OCI-LY7 (cell line): ENCODE measurements at regions not wholly inside any gene's neighbourhood (a gene's known extent, or its start where the extent isn't known, plus 50 kb on each side); places are given as distances from the start of the nearest gene placed in this dataset.

Experiments used
- BruUV-seq: library from RNA; stranded (reverse); fragments of 400-500 nt; replicated peaks from 2 replicates; lab custom pipeline; 2021; lab: Mats Ljungman, UMichigan
- CTCF ChIA-PET: fragments of 300-600 bp; sonication (Branson Sonifier 250); formaldehyde crosslinking; loops from one replicate; lab custom pipeline; 2022; ENCODE audit warnings: antibody characterized with exemption; ENCODE audit not compliant: unreplicated experiment; lab: Charles Lee
- POLR2A ChIA-PET: fragments of 300-600 bp; sonication (Branson Sonifier 250); formaldehyde crosslinking; loops from one replicate; lab custom pipeline; 2022; ENCODE audit warnings: antibody characterized with exemption; lab: Charles Lee
- DNase-seq: peaks from one replicate; pipeline ENCODE4 v3.0.0-alpha.2; 2015; ENCODE audit warnings: low spot score
- H2AFZ ChIP-seq: fragments of 200-600 bp; sonication (generic), shearing (Covaris generic); 2 replicates; pipeline ENCODE4 v1.6.1; 2014; ENCODE audit warnings: mild to moderate bottlenecking, antibody characterized with exemption, low read length, moderate library complexity
- H3K27ac ChIP-seq: fragments of 200-600 bp; sonication (generic); 2 replicates; pipeline ENCODE4 v1.5.1; 2014; ENCODE audit warnings: mixed run types, low read depth, mild to moderate bottlenecking, moderate library complexity, low read length, inconsistent platforms; ENCODE audit not compliant: poor library complexity, severe bottlenecking
- H3K36me3 ChIP-seq: fragments of 200-600 bp; sonication (generic); 2 replicates; pipeline ENCODE4 v1.6.1; 2014; ENCODE audit warnings: mild to moderate bottlenecking, antibody characterized with exemption, low read length, moderate library complexity, mixed read lengths; ENCODE audit not compliant: insufficient read depth
- H3K4me1 ChIP-seq: fragments of 200-600 bp; sonication (generic); 2 replicates; pipeline ENCODE4 v1.5.1; 2014; ENCODE audit warnings: mild to moderate bottlenecking, low read length; ENCODE audit not compliant: insufficient read depth, poor library complexity, severe bottlenecking
- H3K4me2 ChIP-seq: fragments of 200-600 bp; sonication (generic); 2 replicates; pipeline ENCODE4 v1.6.1; 2014; ENCODE audit warnings: mild to moderate bottlenecking, low read length
- H3K4me3 ChIP-seq: fragments of 200-600 bp; sonication (generic); 2 replicates; pipeline ENCODE4 v1.5.1; 2014; ENCODE audit warnings: mild to moderate bottlenecking, low read depth, low read length; ENCODE audit not compliant: poor library complexity, severe bottlenecking
- H3K79me2 ChIP-seq: fragments of 200-600 bp; sonication (generic); 2 replicates; pipeline ENCODE4 v1.6.1; 2016; ENCODE audit warnings: low read depth, mild to moderate bottlenecking, low read length, moderate library complexity, mixed read lengths; ENCODE audit not compliant: insufficient read depth
- H3K9me2 ChIP-seq: fragments of 200-600 bp; sonication (generic); 2 replicates; pipeline ENCODE4 v1.6.1; 2016; ENCODE audit warnings: mild to moderate bottlenecking, low read length, mixed read lengths; ENCODE audit not compliant: insufficient read depth
- H3K9me3 ChIP-seq: fragments of 200-600 bp; sonication (generic); 2 replicates; pipeline ENCODE4 v1.6.1; 2014; ENCODE audit warnings: mild to moderate bottlenecking, mixed run types, low read length, mixed read lengths
- H4K20me1 ChIP-seq: fragments of 200-600 bp; sonication (generic); 2 replicates; pipeline ENCODE4 v1.6.1; 2014; ENCODE audit warnings: mild to moderate bottlenecking, antibody characterized with exemption, low read length, moderate library complexity, mixed read lengths; ENCODE audit not compliant: insufficient read depth
- CTCF ChIP-seq: fragments of 200-600 bp; sonication (generic); conservative IDR thresholded peaks from 2 replicates; pipeline ENCODE4 v1.5.1; 2014; ENCODE audit warnings: mild to moderate bottlenecking, antibody characterized with exemption, low read length, moderate library complexity, mixed read lengths
- EZH2phosphoT487 ChIP-seq: fragments of 200-600 bp; sonication (generic); IDR thresholded peaks from 2 replicates; pipeline ENCODE4 v1.6.1; 2018; ENCODE audit warnings: low read depth, borderline replicate concordance, mild to moderate bottlenecking, mixed run types, antibody characterized with exemption, low read length, moderate library complexity, mixed read lengths
- intact Hi-C: fragments of 100-400 bp; cut with micrococcal nuclease; formaldehyde crosslinking; loops from one replicate; pipeline ENCODE4 v1.10.0; 2022; ENCODE audit not compliant: unreplicated experiment

DNA sequence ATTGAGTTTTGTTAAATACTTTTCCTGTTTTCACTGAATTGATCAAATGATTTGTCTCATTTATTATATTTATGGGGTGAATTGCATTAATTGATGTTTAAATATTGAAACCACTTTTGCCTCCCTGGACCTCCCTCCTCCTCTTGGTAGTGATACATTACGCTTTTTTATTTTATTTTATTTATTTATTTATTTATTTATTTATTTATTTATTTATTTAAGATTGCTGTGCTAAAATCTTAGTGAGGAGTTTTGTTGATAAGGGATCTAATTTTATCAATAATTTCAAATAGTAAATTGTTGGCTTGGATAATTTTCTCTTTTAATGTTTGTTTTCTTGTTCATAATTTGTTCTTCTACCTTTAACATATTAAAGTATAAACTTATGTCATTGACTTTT, 1281.0 kb upstream of the NXPH2 start:
- Histone ChIP-seq H3K9me2 (no peaks in the 10 kb centered on the region), H3K36me3 (no peaks in the 10 kb centered on the region), H3K27ac (no peak overlapping the region), H2AFZ (no peak overlapping the region), H3K4me2 (no peak overlapping the region), H3K4me3 (no peak overlapping the region), H3K4me1 (no peaks in the 10 kb centered on the region), H3K9me3 (no peaks in the 10 kb centered on the region), H4K20me1 (no peaks in the 10 kb centered on the region), H3K79me2 (no peaks in the 10 kb centered on the region)
- TF ChIP-seq EZH2phosphoT487 (no peak), CTCF (no peak)
- intact Hi-C loops: no loop called here
- ChIA-PET POLR2A (no interaction called here), CTCF (no interaction called here)
- no TSS peak for BruUV-seq
- no peak for DNase-seq

- DNase-seq: no peak
- H3K36me3 ChIP-seq: no peaks in the 10 kb centered on the region
- POLR2A ChIA-PET: no interaction called here
- H4K20me1 ChIP-seq: no peaks in the 10 kb centered on the region
- H3K9me3 ChIP-seq: no peaks in the 10 kb centered on the region
- H3K4me2 ChIP-seq: no peak overlapping the region
- intact Hi-C loops: no loop called here
- H3K27ac ChIP-seq: no peak overlapping the region
- no peaks in the 10 kb centered on the region for H3K9me2 ChIP-seq
- H3K4me1 ChIP-seq: no peaks in the 10 kb centered on the region
- H3K79me2 ChIP-seq: no peaks in the 10 kb centered on the region
- no TSS peak for BruUV-seq
- TF ChIP-seq CTCF (no peak), EZH2phosphoT487 (no peak)
- no peak overlapping the region for H2AFZ ChIP-seq
- H3K4me3 ChIP-seq: no peak overlapping the region
- CTCF ChIA-PET: no interaction called here
Observed at GRCh38 chr2:140057928-140058327, 1277.7 kb upstream of the NXPH2 start.

GRCh38 chr2:140041811-140042210, 1261.6 kb upstream of the NXPH2 start:
- Histone ChIP-seq H4K20me1 (no peaks in the 10 kb centered on the region), H3K4me3 (no peak overlapping the region), H3K79me2 (no peaks in the 10 kb centered on the region), H3K27ac (no peak overlapping the region), H3K9me3 (no peaks in the 10 kb centered on the region), H3K9me2 (no peaks in the 10 kb centered on the region), H3K4me2 (no peak overlapping the region), H3K36me3 (no peaks in the 10 kb centered on the region), H2AFZ (no peak overlapping the region), H3K4me1 (no peaks in the 10 kb centered on the region)
- ChIA-PET CTCF (no interaction called here), POLR2A (interaction anchor here (0.6 to 0.8 kb wide), 3 partner anchors 33 to 665 kb away, joined by 3 read pairs; no protein-coding TSS in a partner anchor)
- no peak for TF ChIP-seq EZH2phosphoT487
- no peak for TF ChIP-seq CTCF
- DNase-seq: no peak
- intact Hi-C loops: no loop called here
- BruUV-seq: no TSS peak
